ENCODE measurements at regions not wholly inside any gene's neighbourhood (a gene's known extent, or its start where the extent isn't known, plus 50 kb on each side); places are given as distances from the start of the nearest gene placed in this dataset.

GRCh38 chr16:73426433-73427160, 378.7 kb upstream of the ZFHX3 start:
- TF ChIP-seq CTCF (CRISPR knock-in tag; IDR thresholded peaks at IDR 0.05) = no peak
- no peak for TF ChIP-seq MTF2 (CRISPR knock-in tag; IDR thresholded peaks at IDR 0.05; ENCODE audit: borderline replicate concordance)
- no peak for TF ChIP-seq MED1 (CRISPR knock-in tag; IDR thresholded peaks at IDR 0.05)
- no peak for TF ChIP-seq HDAC6 (IDR thresholded peaks at IDR 0.05; ENCODE audit: low read depth, low read length)
- no peak for TF ChIP-seq SIN3B (IDR thresholded peaks at IDR 0.05; ENCODE audit: low read length)
- TF ChIP-seq ZFX (CRISPR knock-in tag; IDR thresholded peaks at IDR 0.05; ENCODE audit: low read depth) = no peak

All from HepG2 (cell line).